HCT116 (cell line): ENCODE measurements at regions not wholly inside any gene's neighbourhood (a gene's known extent, or its start where the extent isn't known, plus 50 kb on each side); places are given as distances from the start of the nearest gene placed in this dataset.

Experiments used
- ATAC-seq: fragments of 200-7000 bp; cut with Tn5 transposase; 2 replicates; pipeline ENCODE4 v1.9.1; 2020; ENCODE audit warnings: mild to moderate bottlenecking, moderate library complexity
- BruUV-seq: library from RNA; stranded (reverse); fragments of 400-500 nt; replicated peaks from 2 replicates; lab custom pipeline; 2021; lab: Mats Ljungman, UMichigan
- CTCF ChIA-PET: fragments of 300-600 bp; sonication (Branson Sonifier 250); formaldehyde crosslinking; loops from one replicate; lab custom pipeline; 2021; ENCODE audit warnings: antibody characterized with exemption; lab: Charles Lee
- POLR2A ChIA-PET: fragments of 300-600, 350-600 bp; sonication (Branson Sonifier 250); formaldehyde crosslinking; loops from one replicate; lab custom pipeline; 2021; ENCODE audit warnings: antibody characterized with exemption; lab: Charles Lee
- RAD21 ChIA-PET, 2 experiments: fragments of 300-600 bp; sonication (Branson Sonifier 250); formaldehyde crosslinking; loops; one replicate each; lab custom pipeline; 2023; ENCODE audit warnings: low total read pairs in 2 of 2; ENCODE audit not compliant: uncharacterized antibody in 2 of 2, unreplicated experiment in 2 of 2, low non-redundant PET in 1 of 2; lab: Charles Lee
- DNase-seq: peaks from one replicate; pipeline ENCODE4 v3.0.0-alpha.2; 2010; ENCODE audit warnings: low read depth, low spot score
- H2AFZ ChIP-seq: fragments of 200-600 bp; shearing (Covaris generic), sonication (generic); 2 replicates; pipeline ENCODE4 v1.6.1; 2017; ENCODE audit warnings: low read depth, mixed run types, mixed read lengths, antibody characterized with exemption, low read length; ENCODE audit not compliant: poor library complexity, severe bottlenecking
- H3K27ac ChIP-seq: 2 replicates; pipeline ENCODE4 v1.5.1; 2012; ENCODE audit warnings: low read depth, low read length
- H3K27me3 ChIP-seq: fragments of 200-600 bp; sonication (generic); 2 replicates; pipeline ENCODE4 v1.6.1; 2016; ENCODE audit warnings: mixed run types, low read length, mixed read lengths; ENCODE audit not compliant: insufficient read depth
- H3K36me3 ChIP-seq, 2 experiments: fragments of 200-500 bp in 1 of 2; fragments of 200-600 bp in 1 of 2; sonication (Bioruptor generic) in 1 of 2; sonication (generic) in 1 of 2; 2 replicates each; pipeline versions ENCODE4 v1.5.1 to v1.6.1; 2014 to 2016; ENCODE audit warnings: low read length in 2 of 2, inconsistent platforms in 1 of 2, mixed read lengths in 1 of 2, mixed run types in 1 of 2; ENCODE audit not compliant: insufficient read depth in 2 of 2, control insufficient read depth in 1 of 2
- H3K4me1 ChIP-seq, 2 experiments: fragments of 200-600 bp in 1 of 2; sonication (generic) in 1 of 2; 2 replicates each; pipeline versions ENCODE4 v1.5.1 to v1.6.1; 2012 to 2017; ENCODE audit warnings: low read length in 2 of 2, inconsistent platforms in 1 of 2, mild to moderate bottlenecking in 1 of 2, mixed read lengths in 1 of 2, mixed run types in 1 of 2, moderate library complexity in 1 of 2; ENCODE audit not compliant: insufficient read depth in 2 of 2, control insufficient read depth in 1 of 2
- H3K4me2 ChIP-seq: fragments of 200-600 bp; sonication (generic); 2 replicates; pipeline ENCODE4 v1.6.1; 2017; ENCODE audit warnings: mixed run types, low read length, mixed read lengths
- H3K4me3 ChIP-seq, 2 experiments: fragments of 200-600 bp in 1 of 2; sonication (generic) in 1 of 2; replicated peaks in 1 of 2; 2 replicates each; pipeline ENCODE4 v1.5.1; 2011 to 2016; ENCODE audit warnings: low read length in 2 of 2, control low read depth in 1 of 2, low read depth in 1 of 2, mild to moderate bottlenecking in 1 of 2, mixed read lengths in 1 of 2, mixed run types in 1 of 2
- H3K79me2 ChIP-seq: fragments of 200-600 bp; sonication (generic); 2 replicates; pipeline ENCODE4 v1.6.1; 2017; ENCODE audit warnings: mild to moderate bottlenecking, mixed run types, low read length, moderate library complexity, mixed read lengths; ENCODE audit not compliant: insufficient read depth
- H3K9ac ChIP-seq: fragments of 200-600 bp; sonication (generic); 2 replicates; pipeline ENCODE4 v1.6.1; 2016; ENCODE audit warnings: low read length, mixed read lengths
- H3K9me2 ChIP-seq: fragments of 200-600 bp; sonication (generic), shearing (Covaris generic); 2 replicates; pipeline ENCODE4 v1.6.1; 2017; ENCODE audit warnings: mixed run types, mild to moderate bottlenecking, moderate library complexity; ENCODE audit not compliant: insufficient read depth
- H3K9me3 ChIP-seq, 2 experiments: fragments of 200-500 bp in 1 of 2; fragments of 200-600 bp in 1 of 2; sonication (Bioruptor generic) in 1 of 2; sonication (generic) in 1 of 2; 2 replicates each; pipeline ENCODE4 v1.6.1; 2014 to 2017; ENCODE audit warnings: low read length in 2 of 2, mixed read lengths in 2 of 2, inconsistent platforms in 1 of 2, low read depth in 1 of 2, mild to moderate bottlenecking in 1 of 2, mixed run types in 1 of 2, moderate library complexity in 1 of 2; ENCODE audit not compliant: control insufficient read depth in 1 of 2, insufficient read depth in 1 of 2
- H4K20me1 ChIP-seq: fragments of 200-600 bp; sonication (generic), shearing (Covaris generic); 2 replicates; pipeline ENCODE4 v1.6.1; 2017; ENCODE audit warnings: mixed run types, mild to moderate bottlenecking, moderate library complexity; ENCODE audit not compliant: insufficient read depth
- CEBPB ChIP-seq: IDR thresholded peaks from 2 replicates; pipeline ENCODE4 v1.6.1; 2012; ENCODE audit warnings: low read depth
- EGR1 ChIP-seq: IDR thresholded peaks from 2 replicates; pipeline ENCODE4 v1.6.1; 2012; ENCODE audit warnings: low read depth
- ELF1 ChIP-seq: IDR thresholded peaks from 2 replicates; pipeline ENCODE4 v1.6.1; 2012; ENCODE audit warnings: low read depth, borderline replicate concordance
- EZH2 ChIP-seq: fragments of 200-600 bp; sonication (generic); IDR thresholded peaks from 2 replicates; pipeline ENCODE4 v1.6.1; 2017; ENCODE audit warnings: antibody characterized with exemption, mixed run types
- EZH2phosphoT487 ChIP-seq: fragments of 200-600 bp; IDR thresholded peaks from 2 replicates; pipeline ENCODE4 v1.6.1; 2018; ENCODE audit warnings: antibody characterized with exemption, borderline replicate concordance
- FOSL1 ChIP-seq: IDR thresholded peaks from 2 replicates; pipeline ENCODE4 v1.6.1; 2012; ENCODE audit warnings: low read depth
- POLR2AphosphoS5 ChIP-seq: IDR thresholded peaks from 2 replicates; pipeline ENCODE4 v1.6.1; 2011; ENCODE audit warnings: mild to moderate bottlenecking, low read depth, low read length, moderate library complexity
- RAD21 ChIP-seq: IDR thresholded peaks from 2 replicates; pipeline ENCODE4 v1.6.1; 2012; ENCODE audit warnings: low read depth, mild to moderate bottlenecking
- REST ChIP-seq: IDR thresholded peaks from 2 replicates; pipeline ENCODE4 v1.6.1; 2012; ENCODE audit warnings: low read depth
- SIN3A ChIP-seq: IDR thresholded peaks from 2 replicates; pipeline ENCODE4 v1.6.1; 2012; ENCODE audit warnings: low read depth
- SP1 ChIP-seq: IDR thresholded peaks from 2 replicates; pipeline ENCODE4 v1.6.1; 2012; ENCODE audit warnings: low read depth
- SRF ChIP-seq: IDR thresholded peaks from 2 replicates; pipeline ENCODE4 v1.6.1; 2012; ENCODE audit warnings: low read depth
- ZBTB33 ChIP-seq: IDR thresholded peaks from 2 replicates; pipeline ENCODE4 v1.6.1; 2011; ENCODE audit warnings: mild to moderate bottlenecking, low read length, moderate library complexity; ENCODE audit not compliant: insufficient replicate concordance; ENCODE audit errors: extremely low read depth
- ZFX ChIP-seq: fragments of 450-650 bp; IDR thresholded peaks from 2 replicates; pipeline ENCODE4 v1.6.1; 2017
- intact Hi-C: fragments of 100-400 bp; cut with micrococcal nuclease; formaldehyde crosslinking; loops from 2 replicates; pipeline ENCODE4 v1.10.0; 2022
- TF ChIP-seq, protein P1 (sequence below), 3 experiments: fragments of 200-600 bp in 1 of 3; sonication (generic) in 1 of 3; IDR thresholded peaks in 2 of 3; conservative IDR thresholded peaks in 1 of 3; 2 replicates each; pipeline ENCODE4 v1.5.1; 2012 to 2017; ENCODE audit warnings: low read depth in 2 of 3, low read length in 2 of 3, antibody characterized with exemption in 1 of 3, borderline replicate concordance in 1 of 3, control low read depth in 1 of 3, mild to moderate bottlenecking in 1 of 3, mixed read lengths in 1 of 3, mixed run types in 1 of 3, moderate library complexity in 1 of 3; ENCODE audit not compliant: insufficient read depth in 1 of 3
- TF ChIP-seq, protein P2 (sequence below): IDR thresholded peaks from 2 replicates; pipeline ENCODE4 v1.6.1; 2012
- TF ChIP-seq, protein P3 (sequence below): IDR thresholded peaks from 2 replicates; pipeline ENCODE4 v1.6.1; 2012

- no peak overlapping the region for H2AFZ ChIP-seq
- H3K9me3 ChIP-seq = no peaks in the 10 kb centered on the region
- intact Hi-C loops = no loop called here
- H3K27me3 ChIP-seq = no peaks in the 10 kb centered on the region
- H3K4me3 ChIP-seq = no peak overlapping the region
- no peaks in the 10 kb centered on the region for H3K4me1 ChIP-seq
- DNase-seq (no peak), ATAC-seq (no peak)
- ChIA-PET CTCF (no interaction called here), POLR2A (no interaction called here), RAD21 (no interaction called here)
- no peak overlapping the region for H3K4me2 ChIP-seq
- BruUV-seq = no TSS peak
- H3K27ac ChIP-seq = no peak overlapping the region
- H3K9me2 ChIP-seq = no peaks in the 10 kb centered on the region
- H3K36me3 ChIP-seq = no peaks in the 10 kb centered on the region
- TF ChIP-seq RAD21 (no peak), SRF (no peak), EZH2 (no peak), ZBTB33 (no peak), ZFX (no peak), EGR1 (no peak), SIN3A (no peak), SP1 (no peak), REST (no peak), EZH2phosphoT487 (no peak), CEBPB (no peak), ELF1 (no peak), POLR2AphosphoS5 (no peak), FOSL1 (no peak)
- TF ChIP-seq, protein P1, sequence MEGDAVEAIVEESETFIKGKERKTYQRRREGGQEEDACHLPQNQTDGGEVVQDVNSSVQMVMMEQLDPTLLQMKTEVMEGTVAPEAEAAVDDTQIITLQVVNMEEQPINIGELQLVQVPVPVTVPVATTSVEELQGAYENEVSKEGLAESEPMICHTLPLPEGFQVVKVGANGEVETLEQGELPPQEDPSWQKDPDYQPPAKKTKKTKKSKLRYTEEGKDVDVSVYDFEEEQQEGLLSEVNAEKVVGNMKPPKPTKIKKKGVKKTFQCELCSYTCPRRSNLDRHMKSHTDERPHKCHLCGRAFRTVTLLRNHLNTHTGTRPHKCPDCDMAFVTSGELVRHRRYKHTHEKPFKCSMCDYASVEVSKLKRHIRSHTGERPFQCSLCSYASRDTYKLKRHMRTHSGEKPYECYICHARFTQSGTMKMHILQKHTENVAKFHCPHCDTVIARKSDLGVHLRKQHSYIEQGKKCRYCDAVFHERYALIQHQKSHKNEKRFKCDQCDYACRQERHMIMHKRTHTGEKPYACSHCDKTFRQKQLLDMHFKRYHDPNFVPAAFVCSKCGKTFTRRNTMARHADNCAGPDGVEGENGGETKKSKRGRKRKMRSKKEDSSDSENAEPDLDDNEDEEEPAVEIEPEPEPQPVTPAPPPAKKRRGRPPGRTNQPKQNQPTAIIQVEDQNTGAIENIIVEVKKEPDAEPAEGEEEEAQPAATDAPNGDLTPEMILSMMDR (IDR thresholded peaks at IDR 0.05 in 2 of 3, conservative IDR thresholded peaks at IDR 0.05 in 1 of 3; ENCODE audit: borderline replicate concordance in 1 of 3, insufficient read depth in 1 of 3, low read depth in 2 of 3, low read length in 2 of 3) = no peak
- TF ChIP-seq, protein P2, sequence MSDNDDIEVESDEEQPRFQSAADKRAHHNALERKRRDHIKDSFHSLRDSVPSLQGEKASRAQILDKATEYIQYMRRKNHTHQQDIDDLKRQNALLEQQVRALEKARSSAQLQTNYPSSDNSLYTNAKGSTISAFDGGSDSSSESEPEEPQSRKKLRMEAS = no peak
- TF ChIP-seq, protein P3, sequence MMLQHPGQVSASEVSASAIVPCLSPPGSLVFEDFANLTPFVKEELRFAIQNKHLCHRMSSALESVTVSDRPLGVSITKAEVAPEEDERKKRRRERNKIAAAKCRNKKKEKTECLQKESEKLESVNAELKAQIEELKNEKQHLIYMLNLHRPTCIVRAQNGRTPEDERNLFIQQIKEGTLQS = no peak
- no peaks in the 10 kb centered on the region for H4K20me1 ChIP-seq
- H3K9ac ChIP-seq = no peak overlapping the region
- H3K79me2 ChIP-seq = no peaks in the 10 kb centered on the region
These were observed 1008.5 kb downstream of the ANKRD7 start for GRCh38 chr7:119233015-119233414.
